GM23338 (cell line): ENCODE measurements at regions not wholly inside any gene's neighbourhood (a gene's known extent, or its start where the extent isn't known, plus 50 kb on each side); places are given as distances from the start of the nearest gene placed in this dataset.

Source experiments
- ATAC-seq: fragments of 200-7000 bp; cut with Tn5 transposase; 3 replicates; pipeline ENCODE4 v1.9.1; 2020
- DNase-seq: peaks from one replicate; pipeline ENCODE4 v3.0.0-alpha.2; 2015; ENCODE audit warnings: low spot score
- H2AFZ ChIP-seq: fragments of 200-600 bp; sonication (generic); 2 replicates; pipeline ENCODE4 v1.8.0; 2016; ENCODE audit warnings: antibody characterized with exemption, mild to moderate bottlenecking, moderate library complexity
- H3F3A ChIP-seq: fragments of 200-600 bp; sonication (generic); replicated peaks from 2 replicates; pipeline ENCODE4 v1.8.0; 2017; ENCODE audit warnings: antibody characterized with exemption, mixed run types, low read depth
- H3K27ac ChIP-seq: fragments of 200-600 bp; sonication (generic); 2 replicates; pipeline ENCODE4 v1.6.1; 2016; ENCODE audit warnings: low read depth
- H3K27me3 ChIP-seq: fragments of 200-600 bp; sonication (generic); 2 replicates; pipeline ENCODE4 v1.8.0; 2016; ENCODE audit warnings: mild to moderate bottlenecking, mixed run types, moderate library complexity; ENCODE audit not compliant: insufficient read depth
- H3K36me3 ChIP-seq: fragments of 200-600 bp; sonication (generic); 2 replicates; pipeline ENCODE4 v1.8.0; 2016; ENCODE audit warnings: mild to moderate bottlenecking; ENCODE audit not compliant: insufficient read depth
- H3K4me1 ChIP-seq: fragments of 200-600 bp; sonication (generic); 2 replicates; pipeline ENCODE4 v1.8.0; 2016; ENCODE audit warnings: mild to moderate bottlenecking, moderate library complexity; ENCODE audit not compliant: insufficient read depth
- H3K4me2 ChIP-seq: fragments of 200-600 bp; sonication (generic); 2 replicates; pipeline ENCODE4 v1.7.1; 2017; ENCODE audit warnings: mixed run types
- H3K4me3 ChIP-seq: fragments of 200-600 bp; sonication (generic); 2 replicates; pipeline ENCODE4 v1.6.1; 2016; ENCODE audit warnings: mixed run types
- H3K79me2 ChIP-seq: fragments of 200-600 bp; sonication (generic); replicated peaks from 2 replicates; pipeline ENCODE4 v1.8.0; 2017; ENCODE audit warnings: mild to moderate bottlenecking; ENCODE audit not compliant: insufficient read depth
- H3K9me2 ChIP-seq: fragments of 200-600 bp; sonication (generic); 2 replicates; pipeline ENCODE4 v1.8.0; 2017; ENCODE audit not compliant: insufficient read depth
- H4K20me1 ChIP-seq: fragments of 200-600 bp; sonication (generic); replicated peaks from 2 replicates; pipeline ENCODE4 v1.8.0; 2017; ENCODE audit warnings: mild to moderate bottlenecking; ENCODE audit not compliant: insufficient read depth
- H3K27ac Mint-ChIP-seq: 2 replicates; pipeline ENCODE4 v1.8.0; 2020; ENCODE audit warnings: inconsistent platforms, mild to moderate bottlenecking, moderate library complexity, mixed read lengths
- H3K27me3 Mint-ChIP-seq: 3 replicates; pipeline ENCODE4 v1.8.0; 2022; ENCODE audit warnings: low read depth, mild to moderate bottlenecking, moderate library complexity, mixed read lengths, inconsistent platforms; ENCODE audit not compliant: insufficient read depth, poor library complexity
- H3K36me3 Mint-ChIP-seq: 3 replicates; pipeline ENCODE4 v1.8.0; 2021; ENCODE audit warnings: low read depth, mild to moderate bottlenecking, inconsistent platforms, moderate library complexity, mixed read lengths
- H3K4me1 Mint-ChIP-seq: 3 replicates; pipeline ENCODE4 v1.8.0; 2020; ENCODE audit warnings: mild to moderate bottlenecking, inconsistent platforms, mixed read lengths
- H3K4me3 Mint-ChIP-seq: 3 replicates; pipeline ENCODE4 v1.8.0; 2021; ENCODE audit warnings: moderate library complexity, mild to moderate bottlenecking, inconsistent platforms, mixed read lengths
- H3K9me3 Mint-ChIP-seq: 3 replicates; pipeline ENCODE4 v1.8.0; 2020; ENCODE audit warnings: moderate library complexity, mild to moderate bottlenecking, inconsistent platforms, mixed read lengths
- JUNB ChIP-seq: IDR thresholded peaks from one replicate; pipeline ENCODE4 v1.6.1; 2016; ENCODE audit warnings: antibody characterized with exemption; ENCODE audit not compliant: unreplicated experiment
- NANOG ChIP-seq: IDR thresholded peaks from 2 replicates; pipeline ENCODE4 v1.6.1; 2016; ENCODE audit warnings: antibody characterized with exemption, borderline replicate concordance
- POLR2AphosphoS5 ChIP-seq: IDR thresholded peaks from 2 replicates; pipeline ENCODE4 v1.6.1; 2016; ENCODE audit warnings: antibody characterized with exemption, low read depth
- TF ChIP-seq, protein P1 (sequence below): fragments of 250-450 bp; sonication (Bioruptor Pico); IDR thresholded peaks from 2 replicates; pipeline ENCODE4 v1.5.0; 2020; ENCODE audit warnings: mild to moderate bottlenecking, moderate library complexity
- TF ChIP-seq, protein P2 (sequence below): IDR thresholded peaks from one replicate; pipeline ENCODE4 v1.6.1; 2018; ENCODE audit warnings: antibody characterized with exemption; ENCODE audit not compliant: unreplicated experiment
- TF ChIP-seq, protein P3 (sequence below), 2 experiments: fragments of 200-600 bp in 1 of 2; sonication (generic) in 1 of 2; conservative IDR thresholded peaks; 2 replicates each; pipeline versions ENCODE4 v1.5.1 to v1.6.1; 2016 to 2017; ENCODE audit warnings: antibody characterized with exemption in 2 of 2, low read depth in 2 of 2, mild to moderate bottlenecking in 2 of 2, moderate library complexity in 1 of 2

DNA sequence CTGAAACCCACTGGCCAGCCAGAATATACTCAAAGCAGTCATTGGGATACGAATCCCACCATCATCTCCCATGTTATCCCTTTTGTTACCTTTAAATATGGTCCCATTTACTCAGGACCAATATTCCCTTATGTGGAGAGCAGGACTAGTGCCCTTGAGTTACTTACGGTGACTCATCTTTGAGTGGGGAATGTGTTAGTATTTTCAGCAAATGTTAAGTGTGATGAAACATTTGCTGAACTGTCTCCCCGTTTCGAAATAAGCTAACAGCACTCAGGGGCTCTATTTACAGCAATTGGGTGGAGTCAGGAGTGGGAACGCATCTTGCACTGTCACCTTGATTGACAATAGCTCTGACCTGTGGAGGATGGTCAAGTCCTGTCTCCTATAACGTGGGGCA is 67.4 kb downstream of the CTSL start (continued):
- TF ChIP-seq, protein P1, sequence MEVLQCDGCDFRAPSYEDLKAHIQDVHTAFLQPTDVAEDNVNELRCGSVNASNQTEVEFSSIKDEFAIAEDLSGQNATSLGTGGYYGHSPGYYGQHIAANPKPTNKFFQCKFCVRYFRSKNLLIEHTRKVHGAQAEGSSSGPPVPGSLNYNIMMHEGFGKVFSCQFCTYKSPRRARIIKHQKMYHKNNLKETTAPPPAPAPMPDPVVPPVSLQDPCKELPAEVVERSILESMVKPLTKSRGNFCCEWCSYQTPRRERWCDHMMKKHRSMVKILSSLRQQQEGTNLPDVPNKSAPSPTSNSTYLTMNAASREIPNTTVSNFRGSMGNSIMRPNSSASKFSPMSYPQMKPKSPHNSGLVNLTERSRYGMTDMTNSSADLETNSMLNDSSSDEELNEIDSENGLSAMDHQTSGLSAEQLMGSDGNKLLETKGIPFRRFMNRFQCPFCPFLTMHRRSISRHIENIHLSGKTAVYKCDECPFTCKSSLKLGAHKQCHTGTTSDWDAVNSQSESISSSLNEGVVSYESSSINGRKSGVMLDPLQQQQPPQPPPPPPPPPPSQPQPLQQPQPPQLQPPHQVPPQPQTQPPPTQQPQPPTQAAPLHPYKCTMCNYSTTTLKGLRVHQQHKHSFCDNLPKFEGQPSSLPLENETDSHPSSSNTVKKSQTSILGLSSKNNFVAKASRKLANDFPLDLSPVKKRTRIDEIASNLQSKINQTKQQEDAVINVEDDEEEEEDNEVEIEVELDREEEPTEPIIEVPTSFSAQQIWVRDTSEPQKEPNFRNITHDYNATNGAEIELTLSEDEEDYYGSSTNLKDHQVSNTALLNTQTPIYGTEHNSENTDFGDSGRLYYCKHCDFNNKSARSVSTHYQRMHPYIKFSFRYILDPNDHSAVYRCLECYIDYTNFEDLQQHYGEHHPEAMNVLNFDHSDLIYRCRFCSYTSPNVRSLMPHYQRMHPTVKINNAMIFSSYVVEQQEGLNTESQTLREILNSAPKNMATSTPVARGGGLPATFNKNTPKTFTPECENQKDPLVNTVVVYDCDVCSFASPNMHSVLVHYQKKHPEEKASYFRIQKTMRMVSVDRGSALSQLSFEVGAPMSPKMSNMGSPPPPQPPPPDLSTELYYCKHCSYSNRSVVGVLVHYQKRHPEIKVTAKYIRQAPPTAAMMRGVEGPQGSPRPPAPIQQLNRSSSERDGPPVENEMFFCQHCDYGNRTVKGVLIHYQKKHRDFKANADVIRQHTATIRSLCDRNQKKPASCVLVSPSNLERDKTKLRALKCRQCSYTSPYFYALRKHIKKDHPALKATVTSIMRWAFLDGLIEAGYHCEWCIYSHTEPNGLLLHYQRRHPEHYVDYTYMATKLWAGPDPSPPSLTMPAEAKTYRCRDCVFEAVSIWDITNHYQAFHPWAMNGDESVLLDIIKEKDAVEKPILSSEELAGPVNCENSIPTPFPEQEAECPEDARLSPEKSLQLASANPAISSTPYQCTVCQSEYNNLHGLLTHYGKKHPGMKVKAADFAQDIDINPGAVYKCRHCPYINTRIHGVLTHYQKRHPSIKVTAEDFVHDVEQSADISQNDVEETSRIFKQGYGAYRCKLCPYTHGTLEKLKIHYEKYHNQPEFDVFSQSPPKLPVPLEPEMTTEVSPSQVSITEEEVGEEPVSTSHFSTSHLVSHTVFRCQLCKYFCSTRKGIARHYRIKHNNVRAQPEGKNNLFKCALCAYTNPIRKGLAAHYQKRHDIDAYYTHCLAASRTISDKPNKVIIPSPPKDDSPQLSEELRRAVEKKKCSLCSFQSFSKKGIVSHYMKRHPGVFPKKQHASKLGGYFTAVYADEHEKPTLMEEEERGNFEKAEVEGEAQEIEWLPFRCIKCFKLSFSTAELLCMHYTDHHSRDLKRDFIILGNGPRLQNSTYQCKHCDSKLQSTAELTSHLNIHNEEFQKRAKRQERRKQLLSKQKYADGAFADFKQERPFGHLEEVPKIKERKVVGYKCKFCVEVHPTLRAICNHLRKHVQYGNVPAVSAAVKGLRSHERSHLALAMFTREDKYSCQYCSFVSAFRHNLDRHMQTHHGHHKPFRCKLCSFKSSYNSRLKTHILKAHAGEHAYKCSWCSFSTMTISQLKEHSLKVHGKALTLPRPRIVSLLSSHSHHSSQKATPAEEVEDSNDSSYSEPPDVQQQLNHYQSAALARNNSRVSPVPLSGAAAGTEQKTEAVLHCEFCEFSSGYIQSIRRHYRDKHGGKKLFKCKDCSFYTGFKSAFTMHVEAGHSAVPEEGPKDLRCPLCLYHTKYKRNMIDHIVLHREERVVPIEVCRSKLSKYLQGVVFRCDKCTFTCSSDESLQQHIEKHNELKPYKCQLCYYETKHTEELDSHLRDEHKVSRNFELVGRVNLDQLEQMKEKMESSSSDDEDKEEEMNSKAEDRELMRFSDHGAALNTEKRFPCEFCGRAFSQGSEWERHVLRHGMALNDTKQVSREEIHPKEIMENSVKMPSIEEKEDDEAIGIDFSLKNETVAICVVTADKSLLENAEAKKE = no peak
- no peak for TF ChIP-seq NANOG
- no peak for TF ChIP-seq JUNB
- TF ChIP-seq, protein P2, sequence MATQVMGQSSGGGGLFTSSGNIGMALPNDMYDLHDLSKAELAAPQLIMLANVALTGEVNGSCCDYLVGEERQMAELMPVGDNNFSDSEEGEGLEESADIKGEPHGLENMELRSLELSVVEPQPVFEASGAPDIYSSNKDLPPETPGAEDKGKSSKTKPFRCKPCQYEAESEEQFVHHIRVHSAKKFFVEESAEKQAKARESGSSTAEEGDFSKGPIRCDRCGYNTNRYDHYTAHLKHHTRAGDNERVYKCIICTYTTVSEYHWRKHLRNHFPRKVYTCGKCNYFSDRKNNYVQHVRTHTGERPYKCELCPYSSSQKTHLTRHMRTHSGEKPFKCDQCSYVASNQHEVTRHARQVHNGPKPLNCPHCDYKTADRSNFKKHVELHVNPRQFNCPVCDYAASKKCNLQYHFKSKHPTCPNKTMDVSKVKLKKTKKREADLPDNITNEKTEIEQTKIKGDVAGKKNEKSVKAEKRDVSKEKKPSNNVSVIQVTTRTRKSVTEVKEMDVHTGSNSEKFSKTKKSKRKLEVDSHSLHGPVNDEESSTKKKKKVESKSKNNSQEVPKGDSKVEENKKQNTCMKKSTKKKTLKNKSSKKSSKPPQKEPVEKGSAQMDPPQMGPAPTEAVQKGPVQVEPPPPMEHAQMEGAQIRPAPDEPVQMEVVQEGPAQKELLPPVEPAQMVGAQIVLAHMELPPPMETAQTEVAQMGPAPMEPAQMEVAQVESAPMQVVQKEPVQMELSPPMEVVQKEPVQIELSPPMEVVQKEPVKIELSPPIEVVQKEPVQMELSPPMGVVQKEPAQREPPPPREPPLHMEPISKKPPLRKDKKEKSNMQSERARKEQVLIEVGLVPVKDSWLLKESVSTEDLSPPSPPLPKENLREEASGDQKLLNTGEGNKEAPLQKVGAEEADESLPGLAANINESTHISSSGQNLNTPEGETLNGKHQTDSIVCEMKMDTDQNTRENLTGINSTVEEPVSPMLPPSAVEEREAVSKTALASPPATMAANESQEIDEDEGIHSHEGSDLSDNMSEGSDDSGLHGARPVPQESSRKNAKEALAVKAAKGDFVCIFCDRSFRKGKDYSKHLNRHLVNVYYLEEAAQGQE = no peak

DNA sequence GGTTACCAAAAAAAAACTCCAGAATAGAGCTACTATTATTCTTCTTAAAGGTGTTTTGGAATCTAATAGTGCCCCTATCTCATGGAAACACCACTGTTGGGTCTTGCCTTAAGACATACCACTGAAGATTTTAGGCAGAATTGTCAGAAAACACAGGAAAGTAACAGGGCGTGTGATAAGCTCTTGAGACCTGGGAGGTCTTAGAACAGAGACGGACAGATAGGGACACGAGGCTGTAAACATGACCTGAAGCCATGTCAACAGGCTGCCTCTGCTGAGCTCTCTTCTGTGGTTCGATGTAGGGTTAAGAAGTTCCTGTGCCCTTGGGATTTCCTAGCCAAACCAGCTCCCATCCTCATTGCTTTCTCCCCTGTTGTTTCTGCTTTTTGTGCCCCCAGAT is 69.3 kb downstream of the CTSL start:
- Histone ChIP-seq H2AFZ (no peak overlapping the region), H3K4me1 (no peaks in the 10 kb centered on the region), H3K4me3 (no peak overlapping the region), H3K27ac (no peak overlapping the region), H4K20me1 (no peaks in the 10 kb centered on the region), H3K79me2 (no peaks in the 10 kb centered on the region), H3F3A (no peaks in the 10 kb centered on the region), H3K27me3 (no peaks in the 10 kb centered on the region), H3K36me3 (no peaks in the 10 kb centered on the region), H3K4me2 (no peak overlapping the region), H3K9me2 (no peaks in the 10 kb centered on the region)
- DNase-seq (no peak), ATAC-seq (no peak)
- Mint-ChIP-seq H3K9me3 (no peaks in the 10 kb centered on the region), H3K27ac (no peak overlapping the region), H3K4me1 (no peaks in the 10 kb centered on the region), H3K4me3 (no peak overlapping the region), H3K27me3 (peaks cover 4% of the 10 kb centered on the region), H3K36me3 (no peaks in the 10 kb centered on the region)
- no peak for TF ChIP-seq POLR2AphosphoS5
- TF ChIP-seq, protein P3, sequence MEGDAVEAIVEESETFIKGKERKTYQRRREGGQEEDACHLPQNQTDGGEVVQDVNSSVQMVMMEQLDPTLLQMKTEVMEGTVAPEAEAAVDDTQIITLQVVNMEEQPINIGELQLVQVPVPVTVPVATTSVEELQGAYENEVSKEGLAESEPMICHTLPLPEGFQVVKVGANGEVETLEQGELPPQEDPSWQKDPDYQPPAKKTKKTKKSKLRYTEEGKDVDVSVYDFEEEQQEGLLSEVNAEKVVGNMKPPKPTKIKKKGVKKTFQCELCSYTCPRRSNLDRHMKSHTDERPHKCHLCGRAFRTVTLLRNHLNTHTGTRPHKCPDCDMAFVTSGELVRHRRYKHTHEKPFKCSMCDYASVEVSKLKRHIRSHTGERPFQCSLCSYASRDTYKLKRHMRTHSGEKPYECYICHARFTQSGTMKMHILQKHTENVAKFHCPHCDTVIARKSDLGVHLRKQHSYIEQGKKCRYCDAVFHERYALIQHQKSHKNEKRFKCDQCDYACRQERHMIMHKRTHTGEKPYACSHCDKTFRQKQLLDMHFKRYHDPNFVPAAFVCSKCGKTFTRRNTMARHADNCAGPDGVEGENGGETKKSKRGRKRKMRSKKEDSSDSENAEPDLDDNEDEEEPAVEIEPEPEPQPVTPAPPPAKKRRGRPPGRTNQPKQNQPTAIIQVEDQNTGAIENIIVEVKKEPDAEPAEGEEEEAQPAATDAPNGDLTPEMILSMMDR (conservative IDR thresholded peaks at IDR 0.05; ENCODE audit: low read depth in 2 of 2) = no peak
